ENCODE measurements at regions not wholly inside any gene's neighbourhood (a gene's known extent, or its start where the extent isn't known, plus 50 kb on each side); places are given as distances from the start of the nearest gene placed in this dataset.

DNA sequence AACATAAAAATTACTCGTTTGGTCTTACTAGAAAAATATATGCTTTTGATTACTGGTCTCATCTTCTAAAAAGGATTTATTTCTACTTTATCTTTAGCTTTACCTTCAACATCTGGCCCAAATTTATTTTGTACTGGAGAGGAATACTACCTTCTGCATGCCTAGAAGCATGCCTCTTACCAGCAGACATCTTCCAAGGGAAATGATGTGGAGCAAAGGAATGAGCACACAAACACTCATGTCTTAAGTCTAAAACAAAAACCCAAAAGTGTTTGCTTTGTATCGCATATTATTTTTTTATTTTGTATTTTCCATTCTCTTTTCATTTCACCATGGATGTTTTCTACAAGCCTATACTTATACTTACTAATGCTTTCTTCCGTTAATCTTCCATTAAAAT, 304.6 kb upstream of the KCNMB2 start:
- DNase-seq: peak; percentile 57

DNA sequence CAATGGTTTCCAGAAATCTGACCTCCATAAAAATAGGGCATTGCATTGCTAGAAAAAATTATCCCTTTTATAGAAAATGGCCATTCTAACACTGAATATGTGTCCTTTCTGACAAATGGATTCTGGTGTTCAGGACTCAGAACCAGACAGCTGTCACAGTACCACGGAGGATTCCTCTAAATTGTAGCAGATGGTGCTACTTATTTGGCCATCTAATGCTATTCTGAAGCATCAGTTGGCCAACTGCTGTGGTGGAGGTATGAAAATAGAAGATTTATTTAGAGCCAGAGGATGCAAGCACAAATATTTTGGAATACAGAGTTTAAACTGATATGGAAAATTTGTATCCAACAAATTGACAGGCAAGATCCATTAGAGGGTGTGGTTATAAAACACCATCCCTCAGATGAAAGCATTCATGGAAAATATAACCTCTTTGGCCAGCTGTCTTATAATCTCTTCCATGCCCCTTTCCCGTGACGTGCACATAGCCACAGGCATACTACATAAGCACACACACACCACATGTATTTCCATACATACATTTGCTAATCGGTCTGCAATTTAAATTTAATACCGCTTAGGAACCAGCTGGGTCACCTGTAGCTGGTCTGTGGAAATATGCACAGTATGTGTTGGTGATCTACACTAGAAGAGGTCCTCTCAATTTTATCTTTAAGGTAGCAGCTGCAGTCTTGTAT, 302.7 kb upstream of the KCNMB2 start:
- DNase-seq: no peak

DNA sequence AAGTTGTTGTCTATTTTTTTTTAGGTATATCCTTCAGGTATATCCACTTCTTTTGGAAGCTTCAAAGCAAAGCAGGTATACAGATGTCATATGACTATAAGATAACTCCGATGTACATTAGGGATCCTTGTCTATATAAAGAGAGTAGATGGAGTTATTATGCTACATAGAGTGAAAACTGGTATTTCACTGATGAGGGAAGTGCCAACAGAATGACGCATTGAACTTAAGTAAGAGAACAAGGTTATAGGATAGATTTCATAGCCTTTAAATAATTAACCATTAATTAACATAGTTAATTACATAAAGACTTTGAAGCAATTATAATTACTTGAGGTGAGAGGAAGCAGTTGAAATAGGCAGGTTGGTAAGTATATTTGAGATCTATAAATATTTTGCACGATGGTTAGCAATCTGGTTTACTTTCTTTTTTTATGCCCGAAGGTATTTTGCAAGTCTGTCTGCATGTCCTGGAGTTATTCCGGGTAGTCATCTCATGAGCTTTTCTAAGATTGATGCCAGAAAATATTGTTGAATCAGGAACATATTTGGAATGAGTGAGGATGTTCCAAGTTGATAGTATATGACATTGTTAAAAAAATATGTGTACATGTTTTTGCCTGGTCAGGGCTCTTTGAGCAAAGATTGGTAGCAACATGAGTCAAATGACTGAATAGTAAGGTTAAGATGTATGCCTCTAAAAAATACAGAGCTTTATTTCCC, 299.5 kb upstream of the KCNMB2 start:
- peak; percentile 88 for DNase-seq

DNA sequence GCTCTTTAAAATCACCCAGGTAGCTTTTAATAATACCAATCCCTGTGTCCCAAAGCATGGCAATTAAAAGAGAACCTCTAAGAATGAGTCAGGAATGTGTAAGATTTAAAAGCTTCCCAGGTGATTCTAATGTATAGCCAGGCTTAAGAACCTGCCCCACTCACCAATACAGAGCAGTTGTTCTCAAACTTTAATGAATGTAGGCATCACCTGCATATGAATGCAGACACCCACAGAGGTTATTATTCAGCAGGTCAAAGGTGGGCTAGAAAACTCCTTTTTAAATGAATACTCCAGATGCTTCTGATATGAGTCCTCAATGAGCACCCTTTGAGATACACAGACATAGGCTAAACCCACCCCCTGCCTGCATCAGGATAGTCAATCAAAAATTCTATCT, 298.1 kb upstream of the KCNMB2 start:
- DNase-seq: no peak

DNA sequence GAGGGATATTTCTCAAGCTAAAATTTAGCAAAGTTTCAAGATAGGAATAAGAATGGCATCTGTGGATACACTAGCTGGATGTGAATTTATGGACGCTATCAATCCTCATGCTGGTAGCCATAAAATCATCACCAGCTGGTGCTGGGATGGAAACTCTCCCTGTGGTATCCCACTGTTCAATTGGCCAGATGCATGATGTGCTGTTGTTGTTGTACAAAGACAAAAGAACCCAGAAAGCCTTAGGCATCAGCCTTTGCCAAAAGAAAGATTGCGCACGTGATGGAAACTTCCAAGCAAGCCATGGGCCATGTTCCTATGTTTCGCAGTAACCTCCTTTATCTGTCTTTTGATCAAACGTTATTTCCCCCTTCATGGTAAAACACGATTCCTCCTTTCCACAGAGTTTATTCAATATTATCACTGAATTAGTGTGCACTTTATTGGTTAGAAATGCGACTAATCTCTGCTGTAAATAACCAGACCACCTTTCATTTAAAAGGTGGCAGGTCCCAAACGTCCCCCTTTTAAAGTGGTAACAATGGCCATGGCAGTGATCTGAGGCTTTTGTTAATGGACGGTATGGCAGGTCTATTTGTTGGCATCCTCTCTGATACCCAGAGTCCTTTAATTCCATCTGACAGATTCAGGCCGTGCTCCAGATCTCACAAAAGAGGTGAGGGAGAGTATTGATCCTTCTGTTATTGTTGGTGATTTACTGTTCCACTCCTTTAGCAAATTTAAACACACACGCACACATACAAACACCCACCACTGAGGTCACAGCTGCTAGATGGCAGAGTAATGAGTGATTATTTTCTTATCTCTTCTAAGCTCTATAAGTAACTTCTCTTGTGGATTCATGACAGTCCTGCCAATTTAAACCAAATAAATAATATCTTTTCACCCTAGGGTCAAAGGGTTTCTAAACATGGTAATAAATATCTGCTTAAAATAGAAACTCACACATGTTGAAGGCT, 291.2 kb upstream of the KCNMB2 start:
- DNase-seq: no peak

DNA sequence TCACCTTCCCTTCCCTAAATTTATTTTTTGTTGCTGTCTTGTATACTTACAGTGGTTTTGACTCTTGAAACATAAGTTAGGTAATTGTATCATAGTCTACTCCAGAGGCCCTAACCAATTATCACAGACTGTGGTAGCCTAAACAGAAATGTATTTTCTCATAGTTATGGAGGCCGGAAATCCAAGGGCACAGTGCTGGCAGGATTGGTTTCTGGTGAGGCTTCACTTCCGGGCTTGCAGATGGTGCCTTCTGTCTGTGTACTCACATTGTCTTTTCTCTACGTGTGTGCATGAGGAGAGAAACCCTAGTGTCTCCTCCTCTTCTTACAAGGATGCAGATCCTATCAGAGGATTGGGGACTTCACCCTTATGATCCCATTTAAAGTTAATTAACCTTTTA, 290.2 kb upstream of the KCNMB2 start:
- no peak for DNase-seq

DNA sequence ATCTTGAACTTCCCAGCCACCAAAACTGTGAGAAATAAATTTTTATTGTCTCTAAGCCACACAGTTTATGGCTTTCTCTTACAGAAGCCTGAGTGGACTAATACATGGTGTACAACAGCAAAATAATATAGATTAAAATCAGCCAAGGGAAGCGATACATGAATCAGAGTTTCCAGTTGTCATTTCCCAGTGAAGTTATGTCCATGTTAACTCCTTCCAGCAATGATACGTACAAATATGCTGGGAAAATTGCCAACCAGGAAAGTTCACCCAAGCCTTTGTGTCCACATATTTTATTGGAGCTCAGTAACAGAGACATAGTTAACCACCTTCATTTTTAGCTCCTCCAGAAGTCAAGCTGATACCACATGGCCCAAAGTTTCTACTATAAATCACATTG, 280.9 kb upstream of the KCNMB2 start:
- DNase-seq: peak; percentile 47

DNA sequence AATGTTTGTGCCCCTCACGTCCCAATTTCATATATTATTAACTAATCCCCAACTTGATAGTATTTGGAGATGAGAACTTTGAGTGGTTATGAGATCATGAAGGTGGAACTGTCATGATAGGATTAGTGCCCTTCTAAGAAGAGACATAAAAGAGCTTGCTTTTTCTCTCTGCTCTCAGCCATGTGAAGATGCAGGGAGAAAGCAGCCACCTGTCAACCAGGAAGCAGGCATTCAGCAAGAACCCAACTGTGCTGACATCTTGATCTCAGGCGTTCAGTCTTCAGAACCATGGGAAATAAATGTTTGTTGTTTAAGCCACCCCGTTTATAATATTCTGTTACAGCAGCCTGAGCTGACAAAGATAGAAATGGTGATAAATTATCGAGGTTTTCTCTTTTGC, 278.7 kb upstream of the KCNMB2 start:
- DNase-seq: no peak

DNA sequence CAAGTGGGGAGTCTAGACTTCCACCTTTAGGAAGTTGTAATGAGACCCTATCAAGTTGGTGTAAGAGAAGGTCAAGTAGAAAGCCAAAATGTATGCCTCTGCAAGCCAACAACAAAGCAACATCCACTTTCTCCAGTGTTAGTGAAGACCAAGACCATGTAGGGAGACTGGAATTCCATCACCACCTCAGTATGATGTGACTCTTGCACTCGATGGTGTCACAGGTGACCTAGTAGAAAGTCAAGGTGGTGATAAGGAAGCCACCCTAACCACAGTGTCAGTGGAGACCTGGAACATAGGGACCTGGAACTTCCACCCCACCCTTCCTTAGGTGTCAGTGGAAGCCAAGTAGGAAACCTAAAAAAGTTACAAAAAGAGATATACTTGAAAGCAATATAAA, 278.1 kb upstream of the KCNMB2 start:
- DNase-seq: no peak

DNA sequence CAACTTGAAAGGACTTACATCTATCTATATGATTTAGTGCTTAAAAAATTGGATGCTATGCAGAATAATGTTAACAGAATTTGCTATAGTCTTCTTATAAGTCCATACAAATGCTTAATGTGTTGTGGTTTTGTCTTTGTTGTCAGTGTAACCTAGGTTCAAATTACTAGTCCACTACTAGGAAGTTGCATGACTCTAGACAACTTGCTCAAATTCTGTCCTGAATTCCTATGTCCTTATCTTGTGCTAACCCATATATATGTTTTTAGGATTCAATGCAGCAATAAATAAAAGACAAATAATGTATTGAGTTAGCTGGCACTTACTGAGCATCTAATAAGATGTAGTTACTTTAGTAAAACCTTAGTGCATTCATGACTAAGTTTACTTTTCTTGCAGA, 276.5 kb upstream of the KCNMB2 start:
- no peak for DNase-seq

DNA sequence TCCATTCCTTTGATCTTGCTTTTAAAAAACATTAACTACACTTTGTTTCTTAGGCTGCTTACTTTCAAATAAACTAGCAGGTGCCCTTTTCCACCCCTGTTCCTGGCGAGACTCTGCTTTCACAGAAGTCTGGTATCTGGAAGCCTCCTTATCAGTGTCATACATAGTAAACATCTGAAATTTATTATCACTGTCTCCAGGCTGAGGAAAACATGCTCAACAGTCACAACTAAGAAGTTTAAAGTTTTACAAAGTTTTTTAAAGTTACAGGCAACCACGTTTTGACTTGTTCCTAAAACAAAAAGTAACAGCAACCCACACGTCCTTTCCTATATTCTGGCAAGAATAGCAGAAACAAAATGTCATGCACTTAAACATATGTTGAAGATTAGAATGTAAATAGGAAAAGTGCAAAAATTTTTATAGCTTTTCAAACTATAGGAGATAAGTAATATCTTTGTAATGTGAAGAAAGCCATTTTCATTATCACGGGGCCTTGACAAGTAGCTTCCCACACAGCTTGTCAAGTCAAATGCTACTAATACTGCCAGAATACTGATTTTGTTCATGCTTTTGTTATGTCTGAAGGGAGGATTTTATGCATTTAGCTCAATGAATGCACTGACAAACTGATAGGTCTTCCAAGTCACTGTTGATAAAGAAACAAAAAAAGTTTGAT, 275.2 kb upstream of the KCNMB2 start:
- DNase-seq: no peak

DNA sequence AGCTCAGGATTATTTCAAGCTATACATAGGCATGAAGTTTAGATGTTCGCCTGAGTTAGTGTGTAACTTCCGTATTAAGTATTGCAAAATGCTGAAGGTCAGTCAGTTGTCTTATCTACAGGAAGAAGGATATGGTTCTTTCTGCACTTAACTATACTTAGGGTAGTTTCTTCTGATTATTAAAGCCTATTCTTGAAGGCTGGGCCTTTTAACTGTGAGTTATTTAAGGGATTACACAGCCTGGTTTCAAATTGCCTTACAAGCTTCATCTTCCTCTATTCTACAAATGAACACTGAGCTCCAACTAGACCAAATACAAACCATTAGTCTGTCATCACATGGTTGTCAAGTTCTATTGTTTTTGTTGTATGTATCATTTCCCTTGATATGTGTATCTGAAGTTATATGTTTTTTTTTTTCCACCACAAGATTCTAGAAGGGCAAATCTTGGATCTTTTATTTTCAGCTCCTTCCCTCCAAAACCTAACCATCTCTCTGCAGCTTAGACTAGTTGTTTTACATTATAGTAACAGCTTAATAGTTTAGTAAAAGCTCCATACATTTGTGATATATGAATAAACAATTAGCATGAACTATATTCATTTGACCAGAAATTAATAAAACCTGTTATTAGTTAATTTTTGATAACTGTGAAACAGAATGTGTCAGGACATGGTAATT, 272.9 kb upstream of the KCNMB2 start:
- DNase-seq: peak; percentile 30

DNA sequence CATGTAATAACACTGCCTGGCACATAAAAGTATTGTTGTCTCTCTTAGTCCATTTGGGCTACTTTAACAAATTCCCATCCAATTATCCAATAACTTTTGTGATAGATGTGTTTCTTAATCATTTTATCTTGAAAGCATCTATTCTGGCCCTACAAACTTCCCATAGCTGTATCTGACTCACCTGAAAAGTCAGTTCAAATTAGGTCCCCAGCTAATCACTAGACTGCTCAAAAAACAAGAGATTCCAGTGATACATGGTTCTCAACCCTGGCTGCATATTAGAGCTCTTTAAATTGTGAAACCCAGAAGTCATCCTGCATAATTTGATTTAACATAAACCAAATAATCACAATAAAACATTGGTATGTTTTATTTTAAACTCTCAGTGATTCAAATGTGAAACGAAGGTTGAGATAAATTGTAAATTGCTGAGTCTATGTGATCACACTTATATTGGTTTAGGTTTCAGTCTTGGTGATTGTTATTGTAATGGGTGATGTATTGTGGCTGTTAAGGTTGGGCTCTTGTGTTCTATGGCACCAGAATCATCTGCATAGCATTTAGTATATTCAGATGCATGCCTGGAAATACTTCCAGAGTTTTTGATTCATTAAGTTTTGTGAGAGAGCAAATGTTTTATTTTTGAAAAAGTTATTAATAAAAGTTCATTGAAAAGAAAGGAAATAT, 268.9 kb upstream of the KCNMB2 start:
- no peak for DNase-seq

DNA sequence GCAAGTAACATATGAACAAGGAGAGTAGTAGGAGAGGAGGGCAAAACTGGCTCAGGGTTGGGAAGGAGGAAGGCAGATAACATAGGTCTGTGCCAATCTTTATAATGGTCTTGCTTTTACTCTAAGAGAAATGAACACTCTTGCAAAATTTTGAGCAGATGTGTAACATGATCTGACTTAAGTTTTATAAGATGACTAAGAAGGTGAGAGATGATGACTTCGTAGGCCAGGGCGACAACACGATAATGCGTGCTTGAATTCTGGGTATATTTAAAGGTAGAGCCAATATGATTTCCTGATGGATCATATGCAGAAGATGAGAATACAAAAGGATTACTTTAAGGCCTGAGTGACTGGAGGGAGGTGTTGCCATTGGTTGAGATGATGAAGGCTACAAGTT, 265.4 kb upstream of the KCNMB2 start:
- DNase-seq: peak; percentile 6

DNA sequence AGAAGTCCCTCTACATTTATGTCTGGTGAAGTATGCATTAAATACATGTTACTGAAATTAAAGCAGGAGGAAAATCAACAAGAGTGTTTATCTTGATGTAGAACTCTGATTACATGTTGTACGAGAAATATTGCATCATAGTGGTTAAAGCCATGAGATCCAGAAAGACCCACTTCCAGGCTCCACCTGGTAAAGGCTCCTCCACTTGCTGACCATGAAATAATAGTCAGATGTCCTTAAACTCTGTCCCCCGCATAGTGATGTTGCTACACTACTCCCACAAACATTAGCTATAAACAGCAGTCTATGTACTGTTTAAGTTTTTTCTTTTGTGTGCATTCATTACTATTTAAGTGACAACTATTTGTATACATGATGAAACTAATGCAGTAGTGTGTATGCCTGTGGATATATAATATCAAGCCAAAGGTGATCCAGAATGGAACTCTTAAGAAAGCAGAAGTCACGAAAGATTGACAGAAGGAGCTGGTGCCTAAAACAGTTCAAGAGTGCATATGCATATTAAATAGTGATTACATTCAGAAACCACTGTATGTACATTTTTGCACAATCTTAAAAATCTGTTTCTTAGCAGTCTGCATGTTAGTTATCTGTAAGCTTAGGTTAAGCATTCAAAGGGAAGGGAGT, 264.4 kb upstream of the KCNMB2 start:
- DNase-seq: no peak

DNA sequence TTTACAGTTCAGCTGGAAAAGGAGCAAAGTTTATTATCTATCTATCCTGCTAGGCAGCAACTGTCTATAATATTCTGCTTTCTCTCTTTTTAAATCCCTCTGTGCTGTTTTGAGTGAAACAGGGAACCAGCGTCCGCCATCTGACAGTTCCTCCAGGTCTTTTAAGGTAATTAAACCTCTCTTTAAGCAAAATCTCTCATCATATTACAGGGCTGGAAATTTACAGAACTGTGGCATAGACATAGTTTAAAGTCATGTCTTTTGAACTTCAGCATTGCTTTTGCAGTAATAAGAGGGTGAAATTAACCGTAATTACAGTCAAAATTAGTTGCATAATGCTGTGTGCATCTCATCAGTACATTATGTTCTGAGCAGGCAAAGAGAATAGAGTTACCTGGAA, 263.4 kb upstream of the KCNMB2 start:
- DNase-seq: no peak

DNA sequence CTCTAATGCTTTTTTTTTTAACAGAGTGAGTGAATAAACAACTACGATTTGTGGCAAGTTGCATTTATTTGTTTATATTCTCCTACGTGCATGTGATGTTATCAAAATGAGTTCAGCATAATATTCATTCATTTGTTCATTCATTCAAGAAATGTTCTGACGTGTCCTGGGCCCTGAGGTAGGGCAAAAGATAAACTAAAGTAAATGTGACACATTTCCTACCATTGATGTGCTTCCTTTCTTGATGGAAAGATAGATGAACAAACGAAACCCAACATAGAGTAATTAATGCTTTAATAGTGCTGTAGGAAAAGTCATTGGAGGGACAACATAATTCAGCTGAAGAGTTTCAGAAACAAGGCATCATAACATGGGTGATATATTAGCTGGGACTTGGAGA, 261.5 kb upstream of the KCNMB2 start:
- DNase-seq: no peak

DNA sequence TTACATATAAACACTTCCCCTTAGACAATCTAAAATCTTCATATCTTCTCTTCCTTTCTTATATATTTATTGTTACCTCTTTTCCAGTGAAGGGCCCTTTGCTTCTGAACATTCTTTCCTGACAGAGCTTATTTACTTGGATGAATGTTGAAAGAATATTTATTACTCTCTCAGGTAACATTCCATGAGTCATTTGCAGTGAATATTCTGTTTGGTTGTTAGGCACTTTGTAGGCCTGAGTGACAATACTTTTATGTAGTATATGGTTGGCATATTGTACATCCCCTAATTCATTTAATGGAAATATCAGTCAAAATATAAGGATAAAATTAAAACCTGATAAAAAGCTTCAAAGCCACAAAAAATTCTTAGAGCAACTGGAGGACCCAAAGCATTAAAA, 260.9 kb upstream of the KCNMB2 start:
- no peak for DNase-seq

DNA sequence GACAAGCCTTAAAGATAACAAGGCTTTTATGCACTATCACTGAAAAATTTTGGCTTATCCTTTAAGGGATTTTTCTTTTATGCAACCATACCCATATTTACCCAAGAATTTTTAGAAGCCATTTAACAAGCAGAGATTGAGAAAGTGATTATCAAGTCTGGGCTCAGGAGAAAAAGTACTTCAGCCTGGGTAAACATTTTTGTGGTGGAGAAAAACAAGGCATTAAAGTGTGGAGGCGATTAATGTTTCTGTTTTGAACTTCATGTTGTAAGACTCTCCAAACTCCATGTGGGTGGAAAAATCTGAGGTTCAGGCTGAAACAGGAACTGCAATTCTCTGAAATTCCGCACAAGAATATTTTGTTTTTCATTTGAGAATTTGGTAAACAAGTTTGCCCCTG, 260.4 kb upstream of the KCNMB2 start:
- no peak for DNase-seq

DNA sequence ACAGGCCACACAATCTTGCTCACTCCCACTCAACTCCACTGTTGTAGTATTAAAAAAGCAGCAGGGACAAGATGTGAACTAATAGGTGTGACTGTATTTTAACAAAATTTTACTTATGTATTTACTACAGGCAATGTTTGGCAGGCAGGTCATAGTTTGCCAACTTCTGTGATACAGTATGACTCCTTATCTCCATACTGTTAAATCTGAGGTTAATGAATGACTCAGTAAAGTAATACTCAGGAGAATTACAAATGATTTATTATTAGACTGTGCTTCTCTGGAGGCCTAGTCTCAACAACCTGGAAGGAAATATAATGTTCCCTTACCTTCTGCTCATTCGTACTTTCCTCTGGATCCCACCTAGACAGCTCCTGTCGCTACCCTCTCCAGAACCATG, 258.6 kb upstream of the KCNMB2 start:
- no peak for DNase-seq

DNA sequence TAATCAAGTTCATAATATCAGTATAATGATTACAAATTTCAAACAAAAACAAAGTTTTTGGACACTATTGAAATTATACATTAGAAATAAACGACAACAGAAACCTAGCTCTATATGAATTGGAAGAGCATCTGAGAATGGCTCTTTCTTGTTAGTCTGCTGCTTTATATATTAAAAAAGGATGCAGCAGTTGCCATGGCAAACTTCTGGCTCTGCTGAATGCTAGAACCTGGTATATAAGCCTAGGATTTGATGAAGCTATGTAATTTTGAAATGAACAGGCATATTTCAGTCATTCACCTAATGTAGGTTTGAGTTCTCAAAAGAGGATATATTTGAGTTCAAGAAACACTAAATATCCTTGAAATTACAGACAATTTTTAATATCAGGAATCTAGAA, 252.7 kb upstream of the KCNMB2 start:
- DNase-seq: no peak

Measured in fibroblast of skin of back (primary cell).